ENCODE measurements at regions not wholly inside any gene's neighbourhood (a gene's known extent, or its start where the extent isn't known, plus 50 kb on each side); places are given as distances from the start of the nearest gene placed in this dataset.
"Not testable (repeated sequence)": the region's sequence is repeated elsewhere in the genome, so short reads cannot be mapped to it uniquely, and the experiment has no call there.

DNA sequence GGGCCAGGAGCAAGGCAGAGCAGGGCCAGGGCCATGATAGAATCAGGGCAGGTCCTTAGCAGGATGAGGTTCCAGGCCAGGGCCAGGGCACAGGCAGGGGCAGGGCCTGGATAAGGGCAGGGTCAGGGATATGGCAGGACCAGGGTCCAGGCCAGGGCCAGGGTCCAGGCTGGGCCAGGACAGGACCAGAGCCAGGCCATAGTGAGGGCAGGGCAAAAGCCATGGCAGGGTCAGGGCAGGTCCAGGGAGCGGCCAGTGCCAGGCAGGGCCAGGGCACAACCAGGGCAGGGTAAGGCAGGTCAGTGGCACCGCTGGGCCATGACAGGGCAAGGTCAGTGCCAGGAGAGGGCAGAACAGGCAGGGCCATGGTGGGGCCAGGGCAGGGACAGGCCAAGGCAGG lies 152.2 kb downstream of the LIPI start:
- no peak for DNase-seq

DNA sequence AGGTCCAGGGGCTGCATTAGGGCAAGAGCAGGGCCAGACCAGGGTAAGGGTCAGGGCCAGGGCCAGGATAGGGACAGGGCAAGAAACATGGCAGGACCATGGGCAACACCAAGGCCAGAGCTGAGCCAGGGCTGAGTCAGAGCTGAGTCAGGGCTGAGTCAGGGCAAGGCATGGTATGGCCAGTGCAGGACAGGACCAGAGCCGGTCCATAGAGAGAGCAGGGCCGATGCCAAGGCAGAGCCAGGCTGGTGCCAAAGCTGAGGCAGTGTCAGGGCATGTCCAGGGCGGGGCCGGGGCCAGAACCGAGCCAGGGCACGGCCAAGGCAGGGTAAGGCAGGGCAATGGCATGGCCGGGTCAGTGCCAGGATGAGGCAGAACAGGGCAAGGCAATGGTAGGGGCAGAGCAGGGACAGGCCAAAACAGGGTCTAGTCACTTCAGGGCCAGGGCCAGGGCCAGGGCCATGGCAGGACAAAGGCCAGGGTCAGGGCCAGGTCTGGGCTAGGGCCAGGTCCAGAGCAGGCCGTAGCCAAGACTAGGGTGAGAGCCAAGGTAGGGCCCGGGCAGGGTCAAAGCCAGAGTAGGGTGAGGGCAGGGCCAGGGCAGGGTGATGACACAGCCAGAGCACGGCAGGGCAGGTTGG lies 152.8 kb downstream of the LIPI start:
- DNase-seq, result peak; percentile 48

DNA sequence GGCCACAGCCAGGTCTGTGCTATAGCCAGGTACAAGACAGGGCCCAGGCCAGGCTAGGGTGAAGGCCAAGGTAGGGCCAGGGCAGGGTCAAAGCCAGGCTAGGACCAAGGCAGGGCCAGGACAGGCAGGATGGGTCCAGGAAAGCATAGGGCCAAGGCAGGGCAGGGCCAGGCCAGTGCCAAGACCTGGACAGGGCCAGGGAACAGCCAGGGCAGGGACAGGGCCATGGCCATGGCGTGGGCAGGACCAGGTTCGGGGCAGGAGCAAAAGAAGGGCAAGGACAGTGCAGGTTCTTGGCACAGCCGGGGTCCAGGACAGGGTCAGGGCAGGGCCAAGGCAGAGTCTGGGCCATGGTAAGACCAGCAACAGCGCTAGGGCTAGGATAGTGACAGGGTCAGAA lies 153.4 kb downstream of the LIPI start:
- DNase-seq, result no peak

DNA sequence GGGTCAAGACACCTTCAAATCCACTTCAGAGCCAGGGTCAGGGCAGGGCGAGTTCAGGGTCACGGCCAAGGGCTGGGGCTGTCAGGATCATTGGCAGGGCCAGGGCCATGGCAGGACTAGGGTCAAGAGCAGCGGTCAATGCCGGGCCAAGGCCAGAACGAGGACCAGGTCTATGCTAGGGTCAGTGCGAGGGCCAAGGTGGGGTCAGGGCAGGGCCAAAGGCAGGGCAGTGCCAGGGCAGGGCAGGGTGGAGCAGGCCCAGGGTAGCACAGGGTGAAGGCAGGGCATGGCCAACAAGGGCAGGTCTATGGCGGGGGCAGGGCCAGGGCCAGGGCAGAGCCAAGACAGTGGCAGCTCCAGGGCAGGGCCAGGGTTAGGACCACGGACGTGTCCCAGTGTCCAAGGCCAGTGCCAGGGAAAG lies 154.0 kb downstream of the LIPI start:
- DNase-seq, result no peak

DNA sequence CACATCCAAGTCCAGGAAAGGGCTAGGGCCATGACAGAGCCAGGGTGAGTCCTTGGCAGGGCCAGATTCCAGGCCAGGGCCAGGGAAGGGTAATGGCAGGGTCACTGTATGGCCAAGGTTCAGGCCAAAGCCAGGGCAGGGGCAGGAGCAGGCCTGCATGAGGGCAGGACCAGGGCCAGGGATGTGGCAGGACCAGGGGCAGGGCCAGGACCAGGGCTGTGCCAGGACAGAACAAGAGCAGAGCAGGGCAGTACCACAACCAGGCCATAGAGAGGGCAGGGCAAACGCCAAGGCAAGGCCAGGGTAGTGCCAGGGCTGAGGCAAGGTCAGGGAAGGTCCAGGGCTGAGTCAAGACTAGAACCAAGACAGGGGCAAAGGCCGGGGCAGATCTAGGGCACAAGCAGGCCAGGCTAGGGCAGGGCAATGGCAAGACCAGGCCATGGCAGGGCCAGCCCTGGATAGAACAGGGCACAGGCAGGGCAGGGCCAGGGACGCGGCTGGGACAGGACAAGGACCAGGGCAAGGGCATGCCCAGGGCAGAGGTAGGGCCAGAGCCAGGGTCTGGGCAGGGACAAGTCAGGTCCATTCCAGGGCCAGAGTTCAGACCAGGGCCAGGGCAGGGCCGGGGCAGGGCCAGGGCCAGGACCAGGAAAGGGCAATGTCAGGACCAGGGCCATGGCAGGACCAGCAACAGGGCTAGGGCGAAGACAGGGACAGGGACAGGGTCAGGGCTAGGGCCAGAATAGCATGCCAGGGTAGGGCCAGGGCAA lies 154.8 kb downstream of the LIPI start:
- not testable (repeated sequence) for DNase-seq

DNA sequence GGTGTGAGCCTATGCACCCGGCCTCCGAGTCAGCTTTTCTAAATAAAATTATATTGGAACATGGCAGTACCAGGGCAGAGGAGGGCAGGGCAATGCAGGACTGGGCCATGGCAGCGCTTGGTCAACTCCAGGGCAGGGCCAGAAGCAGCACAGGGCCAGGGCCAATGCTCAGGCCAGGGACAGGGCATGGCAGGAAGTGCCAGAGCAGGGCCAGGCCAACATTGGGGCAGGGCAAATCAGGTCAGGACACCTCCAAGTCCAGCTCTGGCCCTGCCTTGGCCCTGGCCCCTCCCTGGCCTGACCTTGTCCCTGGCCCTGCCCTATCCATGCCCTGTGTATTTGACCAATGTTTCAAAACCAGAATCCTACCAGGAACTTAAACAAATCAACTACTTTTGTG lies 156.1 kb downstream of the LIPI start:
- no peak for DNase-seq

DNA sequence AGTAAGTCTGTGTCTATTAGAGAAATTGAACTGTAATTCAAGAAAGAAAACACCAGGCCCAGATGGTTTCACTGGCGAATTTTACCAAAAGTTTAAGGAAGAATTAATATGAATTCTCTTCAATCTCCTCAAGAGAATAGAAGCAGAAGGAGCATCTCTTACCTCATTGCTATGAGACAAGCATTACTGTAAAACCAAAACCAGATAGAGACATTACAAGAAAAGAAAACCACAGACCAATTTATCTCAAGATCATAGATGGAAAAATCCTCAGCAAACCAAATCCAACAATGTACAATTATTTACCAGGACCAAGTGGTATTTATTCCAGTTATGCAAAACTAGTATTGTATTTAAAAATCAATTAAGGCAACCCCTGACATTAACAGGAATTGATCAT lies 160.6 kb downstream of the LIPI start:
- no peak for DNase-seq

DNA sequence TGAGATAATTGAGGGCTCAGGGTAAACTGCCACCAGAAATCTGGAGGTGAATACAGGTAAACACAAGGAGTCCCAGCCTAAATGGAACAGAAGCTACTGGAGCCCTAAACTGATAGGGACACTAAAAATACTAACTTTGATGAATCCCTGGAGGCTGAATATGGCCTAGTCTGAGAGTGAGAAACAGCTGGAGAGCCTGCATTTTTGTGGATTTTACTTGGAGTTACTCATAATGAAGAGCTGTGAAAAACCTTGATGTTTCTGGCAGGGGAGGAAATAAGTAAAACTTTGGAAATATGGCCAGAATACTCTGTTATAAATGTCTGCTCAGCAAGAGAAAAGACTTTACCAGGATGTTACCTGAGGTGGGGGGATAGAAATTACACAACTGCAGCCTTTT lies 164.4 kb downstream of the LIPI start:
- DNase-seq, result peak; percentile 26

DNA sequence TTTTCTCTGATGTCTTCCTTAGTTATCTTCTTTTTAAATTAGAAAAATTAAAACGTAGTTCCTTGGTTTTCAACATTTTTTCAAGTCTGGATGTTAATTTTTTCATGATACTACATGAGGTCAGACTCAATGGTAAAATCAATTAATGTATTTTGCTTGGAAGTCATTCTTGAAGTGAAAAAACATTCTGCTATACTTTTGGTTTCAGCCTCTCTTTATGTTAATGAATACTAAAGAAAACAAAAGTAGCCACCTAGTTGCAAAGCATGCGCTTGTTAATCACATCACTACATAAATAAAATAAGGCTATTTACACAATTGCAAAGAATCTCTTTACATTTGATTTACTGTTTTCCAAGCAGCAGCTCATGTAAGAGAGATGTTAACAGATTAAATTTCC lies 170.4 kb downstream of the LIPI start:
- no peak for DNase-seq

DNA sequence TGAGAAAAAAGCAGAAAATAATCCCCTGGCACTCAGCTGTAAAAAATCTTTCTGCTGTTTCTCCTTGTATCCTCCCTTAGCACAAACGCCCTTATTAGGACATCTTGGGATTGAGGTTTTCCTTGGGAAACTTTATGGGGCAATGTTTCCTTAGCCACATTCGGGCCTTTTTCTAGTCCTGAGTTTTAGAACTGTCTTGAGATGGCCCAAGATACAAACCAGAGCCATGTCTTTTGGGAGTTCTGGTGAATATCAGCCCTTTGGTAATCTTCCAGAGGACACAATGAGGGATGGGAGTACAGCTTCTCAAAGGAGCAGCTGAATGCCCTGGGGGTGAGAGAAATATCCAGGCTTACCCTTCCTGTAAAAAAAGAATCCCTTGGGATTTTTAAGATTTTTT lies 182.1 kb downstream of the LIPI start:
- peak; percentile 30 for DNase-seq

DNA sequence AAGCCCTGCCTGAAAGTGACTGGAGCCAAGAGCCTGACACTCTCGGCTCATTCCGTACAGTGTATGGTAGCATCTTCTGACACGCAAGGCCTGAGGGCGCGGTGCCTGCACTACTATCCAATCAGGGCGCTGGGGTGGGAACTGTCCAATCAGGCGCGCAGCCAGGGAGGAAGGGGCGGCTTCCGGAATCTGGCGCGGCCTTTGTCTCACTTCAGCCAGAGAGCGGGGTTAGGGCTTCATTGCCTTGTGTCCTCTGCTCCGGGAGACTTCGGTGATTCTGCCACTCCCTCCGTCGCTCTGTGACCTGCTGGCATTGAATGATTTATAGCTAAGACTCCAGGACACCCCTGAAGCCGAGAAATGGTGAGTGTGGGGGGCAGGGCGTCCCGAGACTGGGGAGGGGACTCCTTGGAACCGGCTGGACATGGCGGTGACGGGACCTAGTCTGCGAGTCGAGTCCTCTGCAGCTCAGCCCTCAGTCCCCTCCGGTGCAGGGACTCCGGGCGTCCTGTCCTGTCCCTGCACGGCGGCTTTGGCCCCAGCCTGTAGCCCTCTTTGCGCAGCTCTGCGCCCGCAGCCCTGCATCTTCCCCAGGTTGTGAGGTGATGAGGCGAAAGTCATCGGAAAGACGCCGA lies 183.4 kb downstream of the LIPI start:
- DNase-seq, result peak; percentile 88

DNA sequence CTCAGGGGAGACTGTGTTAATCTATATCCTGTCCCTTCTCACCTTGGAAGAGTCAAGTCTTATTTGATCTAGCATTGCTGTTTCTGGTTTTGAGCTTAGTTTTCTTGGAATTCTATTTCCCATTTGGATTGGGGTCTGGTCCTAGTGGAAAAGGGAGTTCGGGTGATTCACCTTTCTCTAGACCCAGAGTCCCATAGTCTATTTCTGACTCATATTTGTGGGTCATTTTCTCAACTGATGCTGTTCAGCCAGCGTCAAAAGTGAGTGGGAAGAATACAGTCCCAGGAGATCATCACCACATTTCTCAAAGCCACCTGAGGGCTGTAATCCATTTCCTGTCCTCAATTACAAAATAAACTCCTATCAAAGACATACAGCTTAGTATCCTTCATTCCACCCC lies 190.6 kb downstream of the LIPI start:
- not testable (repeated sequence) for DNase-seq

DNA sequence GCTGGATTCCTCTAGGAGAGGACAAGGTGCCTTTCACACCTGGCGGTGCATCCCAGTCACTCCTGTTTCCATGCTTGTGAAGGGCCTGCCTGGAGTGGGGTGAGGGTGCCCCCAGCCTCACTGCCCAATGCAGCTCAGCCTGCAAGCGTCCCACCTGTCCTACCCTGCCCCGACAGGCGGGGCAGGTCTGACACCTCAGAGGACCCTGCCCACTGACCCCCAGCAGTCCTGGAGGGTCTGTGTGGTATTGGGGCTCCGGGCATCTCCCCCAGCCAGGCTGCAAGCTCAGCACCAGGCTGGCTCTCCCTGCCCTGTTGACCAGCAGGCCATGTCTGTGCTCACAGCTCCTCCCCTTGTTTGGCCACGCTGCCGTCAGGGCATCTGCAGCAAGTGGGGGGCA lies 194.9 kb downstream of the LIPI start:
- not testable (repeated sequence) for DNase-seq

DNA sequence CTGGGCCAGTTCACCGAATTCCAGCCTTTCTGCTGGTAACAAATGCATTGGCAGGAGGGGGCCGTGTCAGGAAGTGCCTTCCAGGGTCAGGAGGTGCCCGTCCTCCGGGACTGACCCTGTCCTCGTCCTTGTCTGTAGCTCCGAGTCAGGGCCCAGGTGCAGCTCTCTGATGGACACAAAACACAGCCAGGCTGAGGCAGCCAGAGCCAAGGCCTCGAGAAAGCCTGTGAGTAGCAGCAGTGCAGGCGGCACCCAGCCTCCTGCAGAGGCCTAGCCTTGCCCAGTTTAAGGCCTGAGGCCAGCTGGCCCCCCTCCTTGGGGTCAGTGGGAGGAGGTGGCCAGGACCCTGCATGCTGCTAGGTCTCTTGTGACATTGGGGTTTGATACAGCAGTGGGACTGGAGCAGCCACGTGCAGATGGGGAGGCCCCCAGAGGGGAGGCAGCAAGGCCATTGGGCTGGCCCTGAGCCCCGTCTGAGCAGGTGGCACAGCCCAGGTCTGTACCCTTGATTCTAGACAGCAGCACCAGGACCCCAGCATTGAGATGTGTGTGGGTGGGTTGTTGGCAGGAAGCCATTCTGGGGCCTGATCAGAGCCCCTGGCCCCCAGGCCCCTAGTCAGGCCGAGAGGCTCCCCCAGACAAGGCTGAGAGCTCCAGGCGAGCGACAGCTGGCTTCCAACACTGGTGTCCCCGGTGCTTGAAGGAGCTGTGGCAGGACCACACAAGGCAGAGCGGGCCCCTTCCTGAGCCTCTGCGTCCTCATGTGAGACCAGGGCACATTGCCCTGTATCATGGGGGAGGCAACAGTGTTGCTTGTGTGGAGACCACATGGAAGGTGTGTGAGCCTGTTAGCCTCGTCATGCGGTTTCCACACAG lies 196.9 kb downstream of the LIPI start:
- DNase-seq, result not testable (repeated sequence)

DNA sequence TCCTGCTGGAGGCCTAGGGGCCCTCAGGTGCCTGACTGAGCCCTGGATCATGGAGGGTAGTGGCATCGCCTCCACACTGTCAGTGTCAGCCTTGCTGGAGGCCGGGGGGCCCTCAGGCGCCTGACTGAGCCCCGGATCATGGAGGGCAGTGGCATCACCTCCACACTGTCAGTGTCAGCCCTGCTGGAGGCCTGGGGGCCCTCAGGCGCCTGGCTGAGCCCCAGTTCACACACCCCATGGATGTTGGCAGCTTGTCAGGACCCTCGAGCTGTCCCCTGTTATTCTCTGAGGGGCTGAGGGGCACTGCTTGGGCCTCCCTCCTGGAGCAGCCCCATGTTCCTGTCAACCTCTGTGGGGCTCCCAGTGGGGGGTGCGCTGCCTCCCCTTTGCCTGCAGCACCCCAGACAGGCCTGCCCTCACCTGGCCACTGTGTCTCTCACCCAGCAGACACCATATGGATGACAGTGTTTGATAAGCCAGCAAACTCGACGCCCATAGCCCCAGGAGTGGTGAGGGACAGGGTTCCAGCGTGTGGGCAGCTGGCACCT lies 197.6 kb downstream of the LIPI start:
- DNase-seq, result no peak

DNA sequence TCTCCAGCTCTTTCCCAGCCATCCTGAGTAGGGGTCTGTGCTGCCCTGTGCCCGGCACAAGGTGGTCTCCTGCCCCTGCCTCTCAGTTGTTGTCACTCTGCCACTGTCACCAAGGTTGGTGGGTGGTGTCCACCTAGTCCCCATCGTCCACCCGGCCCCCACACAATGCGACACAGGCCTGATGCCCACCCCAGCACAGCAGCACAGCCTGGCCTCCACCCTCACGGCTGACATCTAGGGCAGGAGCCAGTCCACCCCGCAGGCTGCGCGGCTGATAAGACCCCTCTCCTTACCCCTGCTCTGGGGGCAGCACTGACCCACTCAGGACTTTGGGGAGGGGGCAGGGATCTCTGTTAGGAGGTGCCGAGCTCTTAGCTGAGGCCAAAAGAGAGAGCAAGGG lies 198.3 kb downstream of the LIPI start:
- DNase-seq, result no peak

DNA sequence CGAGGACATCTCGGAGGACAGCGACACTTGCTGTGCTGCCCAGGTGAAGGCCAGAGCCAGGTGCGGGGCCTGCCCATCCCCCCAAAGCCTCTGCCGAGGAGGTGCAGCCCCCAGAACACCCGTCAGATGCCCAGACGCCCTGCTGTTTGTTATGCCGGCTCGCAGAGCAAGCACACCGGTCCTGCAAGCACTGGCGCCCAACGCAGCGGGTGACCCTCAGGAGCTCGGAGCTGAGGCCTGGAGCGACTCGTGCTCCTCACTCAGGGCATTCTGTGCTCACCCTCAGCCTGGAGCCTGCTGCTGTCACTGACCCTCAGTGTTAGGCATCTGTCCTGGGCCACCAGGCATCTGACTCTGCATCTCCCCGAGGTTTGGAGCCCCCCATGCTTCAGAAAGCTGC lies 199.0 kb downstream of the LIPI start:
- not testable (repeated sequence) for DNase-seq

DNA sequence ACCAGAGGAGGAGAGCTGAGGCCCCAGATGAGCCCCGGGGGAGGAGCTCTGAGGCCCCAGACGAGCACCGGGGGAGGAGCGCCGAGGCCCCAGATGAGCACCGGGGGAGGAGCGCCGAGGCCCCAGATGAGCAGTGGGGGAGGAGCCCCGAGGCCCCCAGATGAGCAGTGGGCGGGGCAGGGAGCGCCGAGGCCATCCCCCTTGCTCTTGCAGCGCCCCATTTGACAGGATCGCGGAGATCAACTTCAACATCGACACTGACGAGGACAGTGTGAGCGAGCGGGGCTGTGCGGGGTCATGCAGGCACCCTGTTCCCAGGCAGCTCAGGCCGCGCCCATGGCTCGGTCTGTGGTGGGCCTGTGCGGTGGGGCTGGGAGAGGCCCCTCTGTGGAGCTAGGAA lies 199.6 kb downstream of the LIPI start:
- DNase-seq, result not testable (repeated sequence)

DNA sequence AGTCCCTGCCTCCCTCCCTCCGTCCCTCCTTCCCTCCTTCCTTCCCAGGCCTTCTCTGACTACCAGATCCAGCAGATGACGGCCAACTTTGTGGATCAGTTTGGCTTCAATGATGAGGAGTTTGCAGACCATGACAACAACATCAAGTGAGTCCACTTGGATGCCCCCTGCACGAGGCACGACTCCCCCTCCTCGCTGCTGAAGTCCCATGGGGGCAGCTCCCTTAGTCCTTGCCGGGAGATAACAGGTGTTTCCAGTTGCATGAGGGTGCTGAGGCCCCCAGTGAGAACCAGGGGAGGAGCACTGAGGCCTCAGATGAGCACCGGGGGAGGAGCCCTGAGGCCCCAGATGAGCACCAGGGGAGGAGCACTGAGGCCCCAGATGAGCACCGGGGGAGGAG lies 200.0 kb downstream of the LIPI start:
- no peak for DNase-seq

DNA sequence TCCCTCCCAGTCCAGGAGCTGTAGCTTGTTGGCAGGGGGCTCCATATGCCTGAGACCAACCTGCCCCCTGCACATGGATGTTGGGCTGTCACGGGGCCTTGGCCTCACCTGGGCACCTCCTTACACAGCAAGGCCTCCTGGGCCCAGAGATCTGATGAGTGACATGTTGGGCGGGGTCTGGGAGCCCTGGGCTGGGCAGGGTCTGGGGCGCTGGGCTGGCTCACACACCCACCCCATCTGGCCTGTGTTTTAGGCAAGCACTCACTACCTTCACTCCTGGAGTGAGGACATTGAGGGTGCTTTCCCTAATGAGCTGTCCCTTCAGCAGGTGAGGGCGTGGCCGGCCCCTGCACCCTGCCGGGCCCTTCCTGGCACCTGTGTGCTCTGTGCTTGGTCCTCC lies 200.8 kb downstream of the LIPI start:
- not testable (repeated sequence) for DNase-seq

DNA sequence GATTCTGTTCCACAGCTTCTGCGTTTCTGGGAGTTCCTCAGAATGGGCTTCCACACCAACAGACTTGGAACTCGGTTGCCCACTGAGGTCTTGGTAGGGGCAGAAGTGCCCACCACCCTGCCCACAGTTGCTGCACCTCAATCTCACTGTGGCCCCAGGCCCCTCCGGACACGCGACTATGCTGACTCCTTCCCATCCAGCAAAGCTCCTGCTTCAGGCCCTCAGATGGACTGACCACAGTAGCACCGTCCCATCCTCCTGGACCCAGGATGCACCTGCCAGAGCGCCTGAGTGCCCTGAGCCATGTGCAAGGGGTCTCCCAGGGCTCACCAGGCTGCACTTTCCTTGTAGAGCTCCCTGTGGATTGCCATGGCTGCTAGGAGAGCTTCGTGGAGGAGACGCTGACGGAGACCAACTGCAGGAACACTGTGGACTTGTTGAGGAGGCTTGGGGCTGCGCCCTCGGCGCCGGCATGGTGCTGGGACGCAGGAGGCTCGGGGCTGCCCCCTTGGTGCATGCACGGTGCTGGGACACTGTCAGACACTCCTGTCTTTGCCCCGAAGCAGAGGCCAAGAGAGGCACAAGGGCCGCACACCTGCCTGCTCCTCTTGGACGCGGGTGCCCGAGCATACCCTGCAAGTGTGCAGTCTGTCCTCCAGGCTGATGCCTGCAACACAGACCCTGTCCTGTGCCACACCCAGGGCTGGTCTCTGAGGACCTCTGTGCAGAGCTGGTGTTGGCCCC lies 201.3 kb downstream of the LIPI start:
- DNase-seq, result not testable (repeated sequence)

DNA sequence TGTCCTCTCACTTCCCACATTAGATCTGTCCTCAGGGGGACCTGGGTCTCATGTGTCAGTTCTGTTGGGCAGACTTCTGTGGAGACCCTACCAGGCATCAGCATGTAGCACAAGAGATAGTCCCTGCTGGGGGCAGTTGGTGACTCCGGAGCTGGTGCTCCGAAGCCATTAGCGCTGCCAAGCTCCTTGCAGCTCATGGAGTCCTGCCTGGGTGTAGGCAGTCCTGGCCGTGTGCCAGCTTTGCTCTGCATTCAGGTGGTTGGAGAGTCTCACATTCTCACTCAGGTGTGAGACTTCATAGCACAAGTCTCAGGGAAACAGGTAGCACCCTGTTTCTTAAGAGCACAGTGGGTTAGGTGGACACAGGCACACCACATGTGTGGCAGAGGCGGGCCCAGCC lies 202.3 kb downstream of the LIPI start:
- DNase-seq, result not testable (repeated sequence)

All from HCEC 1CT (cell line).